HG02840 (cell line): ENCODE measurements at regions not wholly inside any gene's neighbourhood (a gene's known extent, or its start where the extent isn't known, plus 50 kb on each side); places are given as distances from the start of the nearest gene placed in this dataset.

Experiments used
- ATAC-seq: cut with Tn5 transposase; IDR thresholded peaks from one replicate; pipeline ENCODE4 v1.9.1; 2021; ENCODE audit warnings: mild to moderate bottlenecking, moderate library complexity, moderate number of reproducible peaks; ENCODE audit not compliant: unreplicated experiment, low FRiP score

GRCh38 chr15:70557521-70558258, 205.7 kb downstream of the UACA start:
- no peak for ATAC-seq

DNA sequence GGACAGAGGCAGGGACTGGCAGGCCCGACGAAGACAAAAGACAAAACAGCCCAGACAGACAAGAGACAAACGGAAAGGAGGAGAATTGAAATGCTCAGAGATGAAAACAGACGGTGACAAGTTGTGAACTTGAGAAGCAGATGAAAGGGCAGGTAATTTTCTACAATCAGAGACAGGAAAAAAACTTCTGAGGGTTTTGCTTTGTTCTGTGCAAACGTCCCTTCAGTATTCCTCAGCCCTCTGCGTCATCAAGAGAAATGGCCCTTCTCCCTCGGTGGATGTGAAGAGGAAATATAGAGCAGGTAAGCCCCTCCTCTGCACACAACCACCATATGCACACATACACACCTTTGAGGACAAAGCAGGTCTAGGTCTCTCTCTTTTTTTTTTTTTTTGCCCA, 206.6 kb downstream of the UACA start:
- no peak for ATAC-seq

- no peak for ATAC-seq
Observed at GRCh38 chr15:70556151-70556741, 207.1 kb downstream of the UACA start.

- ATAC-seq, result no peak
Observed at GRCh38 chr15:70555713-70556112, 207.6 kb downstream of the UACA start.

GRCh38 chr15:70547846-70548487, 215.4 kb downstream of the UACA start:
- ATAC-seq, result no peak

- no peak for ATAC-seq
Observed at GRCh38 chr15:70545526-70545925, 217.8 kb downstream of the UACA start.

- ATAC-seq, result no peak
Observed at GRCh38 chr15:70541511-70541910, 221.8 kb downstream of the UACA start.

GRCh38 chr15:70539912-70540530, 223.3 kb downstream of the UACA start:
- ATAC-seq, result no peak

DNA sequence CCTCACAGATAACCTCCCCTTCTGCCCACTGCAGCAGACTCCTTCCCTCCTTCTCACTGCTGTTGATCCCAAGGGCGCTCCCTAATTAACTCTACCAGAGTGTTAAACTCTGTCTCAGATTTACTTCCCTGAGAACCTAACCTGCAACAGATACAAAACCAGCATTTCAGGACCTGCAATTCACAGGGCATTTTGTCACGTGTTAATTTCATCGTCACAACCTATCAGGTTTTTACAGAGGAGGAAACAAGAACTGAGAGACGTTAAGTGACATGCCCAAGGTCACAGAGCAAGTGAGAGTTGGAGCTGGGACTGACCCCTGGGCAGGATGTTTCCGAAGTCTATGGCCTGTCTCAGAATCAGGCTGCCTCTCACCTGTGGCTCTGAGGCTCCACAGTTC, 223.9 kb downstream of the UACA start:
- no peak for ATAC-seq

- no peak for ATAC-seq
Observed at GRCh38 chr15:70538278-70538677, 225.1 kb downstream of the UACA start.

DNA sequence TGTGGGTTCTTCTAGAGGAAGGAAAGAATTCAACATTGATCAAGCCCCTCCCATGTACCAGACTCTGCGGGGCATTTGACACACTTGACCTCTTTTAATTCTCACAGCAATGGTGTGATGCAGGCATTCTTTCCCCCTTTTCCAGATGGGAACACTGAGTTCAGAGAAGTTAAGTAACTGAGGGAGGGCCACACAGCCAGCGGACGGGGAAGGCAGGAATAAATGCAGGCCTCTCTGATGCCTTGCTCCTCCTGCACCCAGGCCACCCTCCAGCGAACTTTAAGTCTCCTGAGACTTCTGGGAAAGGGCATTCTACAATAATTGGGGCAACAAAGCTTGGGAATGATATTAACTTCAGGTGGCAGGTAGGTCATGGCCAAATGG, 227.4 kb downstream of the UACA start:
- no peak for ATAC-seq

DNA sequence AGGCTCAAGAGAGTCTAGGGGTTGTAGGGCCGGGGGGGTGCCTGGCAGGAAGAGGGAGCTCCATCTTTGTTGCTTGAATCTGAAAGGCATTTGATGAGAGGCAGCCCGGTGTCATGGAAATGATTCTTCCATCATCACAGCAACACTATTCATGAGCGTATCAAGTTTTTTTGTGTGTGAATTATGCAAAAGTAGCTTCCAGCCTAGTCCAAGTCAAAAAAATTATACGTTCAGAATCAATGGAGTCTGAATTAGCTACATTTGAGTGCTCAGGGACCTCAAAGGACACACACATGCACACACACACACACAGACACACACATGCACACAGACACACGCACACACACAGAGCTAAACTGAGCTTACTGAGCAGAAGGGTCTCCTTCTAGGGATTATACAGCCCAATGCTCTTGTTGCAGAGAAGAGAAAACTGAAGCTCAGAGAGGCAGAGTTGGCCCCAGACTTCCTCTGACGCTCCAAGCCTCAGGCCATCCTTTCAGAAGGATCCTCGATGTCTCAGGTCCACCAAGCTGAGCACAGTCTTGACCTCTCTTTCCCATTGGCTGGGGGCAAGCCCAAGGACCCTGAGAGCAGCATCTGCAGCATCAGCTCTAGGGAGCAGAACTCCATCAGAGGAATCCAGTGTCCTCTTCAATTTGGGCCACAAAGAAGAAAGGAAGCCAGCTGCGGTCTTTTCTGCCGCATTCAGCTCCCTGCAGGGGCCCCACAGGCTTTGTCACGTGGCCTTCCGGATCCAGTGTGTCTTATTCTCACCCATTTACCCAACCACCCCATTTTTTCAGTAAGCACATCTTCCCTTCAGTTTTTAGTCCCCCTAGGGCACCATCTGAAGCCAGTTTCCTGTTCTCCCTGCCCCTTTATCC, 228.0 kb downstream of the UACA start:
- no peak for ATAC-seq

DNA sequence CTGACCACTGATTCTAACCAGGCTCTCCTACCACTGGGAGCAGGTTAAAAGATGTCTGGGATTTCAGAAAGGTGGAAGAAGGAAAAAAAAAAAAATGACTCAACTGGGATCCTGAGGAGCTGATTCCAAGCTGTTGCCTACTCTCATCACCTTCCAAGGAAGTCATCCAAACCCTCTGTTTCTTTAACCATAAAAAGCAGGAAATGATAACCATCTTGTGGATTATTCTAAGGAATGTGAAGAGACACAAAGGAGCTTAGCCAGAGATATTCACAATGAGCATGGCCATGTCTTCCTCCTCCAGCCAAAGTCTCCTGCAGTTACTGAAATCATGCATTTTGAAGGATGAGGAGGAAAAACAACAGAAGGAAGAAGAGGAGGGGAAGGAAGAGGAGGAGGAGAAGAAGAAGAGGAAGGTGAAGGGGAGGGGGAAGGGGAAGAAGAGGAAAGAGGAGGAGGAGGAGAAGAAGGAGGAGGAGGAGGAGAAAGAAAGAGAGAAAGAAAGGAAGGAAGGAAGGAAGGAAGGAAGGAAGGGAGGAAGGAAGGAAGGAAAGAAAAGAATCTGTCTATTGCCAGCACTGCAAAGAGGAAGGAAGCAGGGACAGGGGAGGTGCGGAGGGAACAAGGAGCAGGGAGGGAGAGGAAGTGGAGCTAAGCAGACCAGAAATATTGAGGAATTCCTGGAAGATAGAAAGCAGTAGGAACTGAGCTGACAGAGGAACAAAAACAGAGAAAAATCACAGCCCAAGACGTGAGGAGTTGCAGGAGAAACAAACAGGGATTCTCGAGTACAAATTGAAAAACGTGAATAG, 229.2 kb downstream of the UACA start:
- no peak for ATAC-seq

DNA sequence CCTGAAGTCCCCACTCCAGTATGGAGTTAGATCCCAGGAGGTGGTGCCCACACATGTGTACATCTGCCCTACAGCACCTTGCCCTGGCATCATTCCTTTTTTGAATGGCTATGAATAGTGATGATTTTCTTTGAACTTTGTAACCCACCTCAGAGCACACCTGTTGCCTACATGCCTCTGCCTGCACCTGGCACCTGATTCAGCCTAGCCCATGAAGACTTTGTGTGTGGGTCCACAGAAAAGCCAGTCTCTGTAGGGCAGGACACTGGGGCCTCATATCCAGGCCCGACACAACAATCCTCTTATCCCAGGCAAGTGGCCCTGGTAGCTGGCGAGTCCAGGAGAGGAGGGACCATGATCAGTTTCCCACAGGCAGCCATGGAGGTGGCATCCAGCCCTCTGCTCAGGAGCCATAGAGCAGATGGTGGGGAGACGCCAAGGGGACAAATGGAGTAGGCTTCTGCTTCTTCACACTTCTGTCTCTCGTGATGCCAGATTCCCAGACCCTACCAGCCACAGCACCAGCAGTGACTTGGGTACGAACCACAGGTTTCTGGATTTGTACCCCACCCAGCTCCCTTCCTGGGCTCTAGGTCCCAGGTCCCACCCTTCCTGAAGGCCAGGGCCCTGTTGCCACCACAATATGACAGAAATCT, 230.7 kb downstream of the UACA start:
- no peak for ATAC-seq

GRCh38 chr15:70531576-70531975, 231.8 kb downstream of the UACA start:
- ATAC-seq, result no peak

DNA sequence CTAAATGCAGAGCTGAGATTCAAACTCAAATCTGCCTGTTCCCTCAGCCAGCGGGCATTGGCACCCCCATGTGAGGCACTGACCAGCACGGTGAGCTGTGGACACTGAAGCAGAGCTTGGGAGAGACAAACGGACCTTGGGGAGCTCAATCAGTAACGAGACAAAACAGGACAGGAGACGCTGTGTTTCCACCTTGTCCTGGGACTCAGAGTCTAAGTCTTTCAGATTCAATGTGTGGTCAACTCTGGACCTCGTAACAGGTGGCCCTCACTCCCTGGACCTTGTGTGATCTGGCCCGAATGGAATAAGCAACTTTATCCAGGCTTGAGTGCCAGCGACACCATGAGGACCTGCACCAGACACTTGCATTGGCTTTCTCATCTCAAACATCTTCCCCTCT, 232.5 kb downstream of the UACA start:
- no peak for ATAC-seq

- ATAC-seq, result no peak
Observed at GRCh38 chr15:70530503-70530902, 232.9 kb downstream of the UACA start.

DNA sequence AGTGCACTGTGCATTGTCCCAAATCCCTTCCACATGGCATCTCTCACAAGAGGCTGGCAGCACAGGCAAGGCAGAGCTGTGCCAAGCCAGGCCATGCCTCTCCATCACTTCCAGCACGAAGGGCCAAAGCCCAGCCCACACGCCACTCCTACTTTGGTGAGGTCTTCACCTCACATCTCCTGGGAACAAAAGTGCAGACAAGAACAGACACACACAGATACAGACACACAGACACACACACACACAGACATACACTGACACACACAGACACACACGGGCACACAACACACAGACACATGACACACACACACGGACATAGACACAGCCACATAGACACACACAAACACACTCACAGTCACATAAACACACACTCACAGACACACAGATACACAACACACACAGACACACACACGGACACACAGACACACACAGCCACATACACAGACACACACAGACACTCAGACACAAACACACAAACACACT, 233.3 kb downstream of the UACA start:
- no peak for ATAC-seq

DNA sequence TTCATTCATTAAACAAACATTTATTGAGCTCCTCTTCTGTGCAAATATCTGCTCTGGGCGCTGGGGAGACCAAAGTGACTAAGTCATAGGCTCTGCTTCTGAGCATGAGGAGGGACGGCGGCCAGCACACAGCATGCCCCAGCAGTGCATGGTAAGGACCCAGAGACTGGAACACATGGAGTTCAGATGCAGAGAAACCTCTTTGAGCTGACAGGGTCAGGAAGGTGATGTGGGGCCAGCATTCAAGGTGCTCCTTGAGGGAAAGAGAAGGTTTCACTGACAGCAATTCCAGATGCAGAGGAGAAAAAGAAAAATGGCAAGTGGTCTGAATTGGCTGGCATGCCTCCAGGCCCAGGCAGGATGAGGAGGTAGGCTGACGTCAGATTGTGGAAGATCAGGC, 234.5 kb downstream of the UACA start:
- ATAC-seq, result no peak
